ENCODE measurements at regions not wholly inside any gene's neighbourhood (a gene's known extent, or its start where the extent isn't known, plus 50 kb on each side); places are given as distances from the start of the nearest gene placed in this dataset.

GRCh38 chr16:73537921-73538320 lies 490.0 kb upstream of the ZFHX3 start:
- TF ChIP-seq, protein P1, sequence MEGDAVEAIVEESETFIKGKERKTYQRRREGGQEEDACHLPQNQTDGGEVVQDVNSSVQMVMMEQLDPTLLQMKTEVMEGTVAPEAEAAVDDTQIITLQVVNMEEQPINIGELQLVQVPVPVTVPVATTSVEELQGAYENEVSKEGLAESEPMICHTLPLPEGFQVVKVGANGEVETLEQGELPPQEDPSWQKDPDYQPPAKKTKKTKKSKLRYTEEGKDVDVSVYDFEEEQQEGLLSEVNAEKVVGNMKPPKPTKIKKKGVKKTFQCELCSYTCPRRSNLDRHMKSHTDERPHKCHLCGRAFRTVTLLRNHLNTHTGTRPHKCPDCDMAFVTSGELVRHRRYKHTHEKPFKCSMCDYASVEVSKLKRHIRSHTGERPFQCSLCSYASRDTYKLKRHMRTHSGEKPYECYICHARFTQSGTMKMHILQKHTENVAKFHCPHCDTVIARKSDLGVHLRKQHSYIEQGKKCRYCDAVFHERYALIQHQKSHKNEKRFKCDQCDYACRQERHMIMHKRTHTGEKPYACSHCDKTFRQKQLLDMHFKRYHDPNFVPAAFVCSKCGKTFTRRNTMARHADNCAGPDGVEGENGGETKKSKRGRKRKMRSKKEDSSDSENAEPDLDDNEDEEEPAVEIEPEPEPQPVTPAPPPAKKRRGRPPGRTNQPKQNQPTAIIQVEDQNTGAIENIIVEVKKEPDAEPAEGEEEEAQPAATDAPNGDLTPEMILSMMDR (IDR thresholded peaks at IDR 0.05; ENCODE audit: control extremely low read depth in 1 of 3, insufficient read depth in 1 of 3, low read depth in 1 of 3, low read length in 3 of 3): no peak
- TF ChIP-seq CREB1 (IDR thresholded peaks at IDR 0.05) (no peak), CBX5 (IDR thresholded peaks at IDR 0.05; ENCODE audit: low read depth, low read length) (no peak), POLR2A (IDR thresholded peaks at IDR 0.05; ENCODE audit: control extremely low read depth in 1 of 2, low read depth in 2 of 2, low read length in 2 of 2) (no peak), GABPA (IDR thresholded peaks at IDR 0.05; ENCODE audit: borderline replicate concordance, insufficient read depth, low read length) (no peak), CHD1 (IDR thresholded peaks at IDR 0.05; ENCODE audit: low read depth, low read length) (no peak), CEBPB (IDR thresholded peaks at IDR 0.05; ENCODE audit: low read depth, low read length) (no peak), YY1 (IDR thresholded peaks at IDR 0.05; ENCODE audit: low read depth, low read length) (no peak), EZH2 (IDR thresholded peaks at IDR 0.05; ENCODE audit: low read depth, low read length, severe bottlenecking) (no peak)

Measured in H1 (cell line).